GM12874 (cell line): ENCODE measurements at regions not wholly inside any gene's neighbourhood (a gene's known extent, or its start where the extent isn't known, plus 50 kb on each side); places are given as distances from the start of the nearest gene placed in this dataset.

Experiments used
- TF ChIP-seq, protein P1 (sequence below): IDR thresholded peaks from 2 replicates; pipeline ENCODE4 v1.5.1; 2011; ENCODE audit warnings: low read depth, mild to moderate bottlenecking, control low read depth, low read length, moderate library complexity; ENCODE audit not compliant: insufficient read depth

DNA sequence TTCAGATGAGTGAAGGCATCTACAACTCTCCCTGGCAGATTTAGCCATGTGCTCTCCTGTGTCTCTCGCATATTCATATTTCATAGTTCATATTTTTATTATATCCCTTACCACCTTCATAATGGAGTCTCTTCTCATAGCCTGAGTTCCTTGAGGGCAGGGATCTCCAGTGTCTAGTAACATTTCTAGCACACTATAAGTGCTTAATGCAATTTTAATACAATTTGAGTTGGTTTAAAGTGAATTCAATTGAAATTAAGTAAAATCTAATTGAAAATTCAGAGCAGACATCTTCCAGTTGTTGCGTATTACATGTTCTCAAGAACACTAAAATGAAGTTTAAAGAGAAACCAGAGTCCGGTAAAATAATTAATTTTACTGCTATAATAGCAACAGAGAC lies 163.6 kb upstream of the GNAI1 start:
- TF ChIP-seq, protein P1, sequence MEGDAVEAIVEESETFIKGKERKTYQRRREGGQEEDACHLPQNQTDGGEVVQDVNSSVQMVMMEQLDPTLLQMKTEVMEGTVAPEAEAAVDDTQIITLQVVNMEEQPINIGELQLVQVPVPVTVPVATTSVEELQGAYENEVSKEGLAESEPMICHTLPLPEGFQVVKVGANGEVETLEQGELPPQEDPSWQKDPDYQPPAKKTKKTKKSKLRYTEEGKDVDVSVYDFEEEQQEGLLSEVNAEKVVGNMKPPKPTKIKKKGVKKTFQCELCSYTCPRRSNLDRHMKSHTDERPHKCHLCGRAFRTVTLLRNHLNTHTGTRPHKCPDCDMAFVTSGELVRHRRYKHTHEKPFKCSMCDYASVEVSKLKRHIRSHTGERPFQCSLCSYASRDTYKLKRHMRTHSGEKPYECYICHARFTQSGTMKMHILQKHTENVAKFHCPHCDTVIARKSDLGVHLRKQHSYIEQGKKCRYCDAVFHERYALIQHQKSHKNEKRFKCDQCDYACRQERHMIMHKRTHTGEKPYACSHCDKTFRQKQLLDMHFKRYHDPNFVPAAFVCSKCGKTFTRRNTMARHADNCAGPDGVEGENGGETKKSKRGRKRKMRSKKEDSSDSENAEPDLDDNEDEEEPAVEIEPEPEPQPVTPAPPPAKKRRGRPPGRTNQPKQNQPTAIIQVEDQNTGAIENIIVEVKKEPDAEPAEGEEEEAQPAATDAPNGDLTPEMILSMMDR = no peak

DNA sequence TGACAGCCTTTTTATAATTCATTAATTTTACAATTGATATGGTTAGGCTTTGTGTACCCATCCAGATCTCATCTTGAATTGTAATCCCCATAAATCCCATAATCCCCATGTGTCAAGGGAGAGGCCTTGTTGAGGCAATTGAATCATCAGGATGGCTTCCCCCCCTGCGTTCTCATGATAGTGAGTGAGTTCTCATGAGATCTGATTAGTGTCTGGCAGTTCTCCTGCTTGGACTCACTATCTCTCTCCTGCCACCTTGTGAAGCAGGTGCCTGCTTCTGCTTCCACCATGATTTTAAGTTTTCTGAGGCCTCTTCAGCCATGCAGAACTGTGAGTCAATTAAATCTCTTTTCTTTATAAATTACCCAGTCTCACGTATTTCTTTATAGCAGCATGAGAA lies 165.7 kb upstream of the GNAI1 start:
- TF ChIP-seq, protein P1 = no peak

DNA sequence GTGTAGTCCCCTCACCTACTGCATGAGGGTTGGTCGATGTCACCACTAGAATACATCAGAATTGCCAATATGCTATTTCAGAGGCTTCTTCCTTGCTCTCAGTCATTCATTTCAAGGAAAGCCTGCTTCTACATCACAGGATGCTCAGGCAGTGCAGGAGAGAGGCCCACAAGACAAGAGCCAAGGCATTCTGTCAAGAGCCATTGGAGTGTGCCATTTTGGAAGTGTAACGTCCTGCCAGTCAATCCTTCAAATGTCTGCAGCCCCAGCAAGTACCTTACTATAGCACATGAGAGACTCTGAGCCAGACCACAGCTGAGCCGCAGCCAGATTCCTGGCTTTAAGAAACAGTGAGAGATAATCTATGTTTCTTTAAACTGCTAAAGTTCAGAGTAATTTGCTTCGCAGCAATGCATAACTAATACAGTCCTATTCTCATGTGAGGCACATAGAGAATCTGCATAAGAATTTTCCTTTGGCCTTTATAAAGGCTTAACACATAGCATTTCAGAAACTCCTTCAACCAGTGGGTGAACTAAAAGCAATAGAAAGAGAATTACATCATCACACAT lies 166.5 kb upstream of the GNAI1 start:
- TF ChIP-seq, protein P1 = no peak

DNA sequence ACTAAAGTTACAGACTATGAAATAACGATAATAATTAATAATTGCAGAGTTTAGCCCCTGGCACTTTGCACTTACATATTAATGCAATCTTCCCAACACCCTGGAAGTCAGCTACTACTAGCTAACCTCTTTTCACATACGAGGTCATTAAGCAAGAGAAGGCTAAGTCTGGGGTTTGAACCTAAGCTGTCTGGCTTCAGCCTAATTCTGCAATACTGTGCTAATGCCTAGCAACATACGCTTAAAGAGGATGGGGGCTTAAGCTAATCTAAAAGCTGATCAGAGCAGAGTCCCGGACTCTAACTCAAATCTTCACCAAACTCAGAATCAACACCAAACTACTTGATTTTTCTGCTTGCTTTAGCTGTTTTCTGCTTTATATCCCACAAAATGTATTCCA lies 168.7 kb upstream of the GNAI1 start:
- TF ChIP-seq, protein P1 = no peak

DNA sequence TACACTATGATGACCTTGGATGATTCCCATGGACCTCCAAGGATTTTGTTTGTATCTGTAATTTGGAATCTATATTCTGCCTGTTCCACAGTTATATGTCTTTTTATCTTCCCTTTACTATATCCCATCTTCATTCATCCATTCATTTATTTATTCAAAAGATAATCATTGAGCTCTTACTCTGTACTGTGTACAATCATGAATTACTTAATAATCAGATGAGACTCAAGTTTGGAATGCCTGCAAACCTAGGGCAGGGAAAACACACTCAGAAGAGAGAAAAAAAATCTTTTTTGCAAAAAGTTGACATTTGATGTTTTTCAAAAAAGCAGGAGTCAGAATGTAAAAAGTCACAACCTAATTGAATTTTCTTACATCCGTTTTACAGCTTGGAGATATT lies 170.2 kb upstream of the GNAI1 start:
- TF ChIP-seq, protein P1 = no peak

DNA sequence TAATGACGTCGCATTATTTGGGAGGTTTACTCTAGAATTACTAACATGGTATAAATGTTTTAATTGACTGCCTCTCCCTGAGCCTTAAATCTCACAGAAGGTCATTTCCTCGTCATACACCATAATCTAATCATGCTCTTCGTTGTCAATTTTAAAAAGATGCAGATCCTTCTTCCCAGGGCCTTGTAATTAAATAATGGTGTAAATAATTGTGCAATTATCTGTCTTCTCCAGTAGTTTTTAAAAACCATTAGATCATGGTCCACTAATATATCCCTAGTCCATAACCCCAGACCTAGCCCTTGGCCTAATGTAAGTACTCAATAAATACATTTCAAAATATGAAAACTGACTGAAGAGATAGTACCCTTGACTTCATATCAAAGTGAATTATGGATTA lies 181.5 kb upstream of the GNAI1 start:
- TF ChIP-seq, protein P1 = no peak

DNA sequence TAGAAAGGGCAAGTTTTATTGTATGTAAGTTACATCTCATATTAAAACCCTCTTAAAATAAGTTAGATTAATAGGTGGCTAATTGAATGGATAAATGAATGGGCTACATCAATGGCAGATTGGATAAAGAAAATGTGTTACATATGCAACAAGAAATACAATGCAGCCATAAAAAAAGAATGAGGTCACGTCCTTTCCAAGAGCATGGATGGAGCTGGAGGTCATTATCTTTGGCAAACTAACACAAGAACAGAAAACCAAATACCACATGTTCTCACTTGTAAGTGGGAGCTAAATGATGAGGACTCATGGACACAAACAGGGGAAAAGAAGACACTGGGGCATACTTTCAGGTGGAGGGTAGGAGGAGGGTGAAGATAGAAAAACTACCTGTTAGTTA lies 182.2 kb upstream of the GNAI1 start:
- TF ChIP-seq, protein P1 = no peak

DNA sequence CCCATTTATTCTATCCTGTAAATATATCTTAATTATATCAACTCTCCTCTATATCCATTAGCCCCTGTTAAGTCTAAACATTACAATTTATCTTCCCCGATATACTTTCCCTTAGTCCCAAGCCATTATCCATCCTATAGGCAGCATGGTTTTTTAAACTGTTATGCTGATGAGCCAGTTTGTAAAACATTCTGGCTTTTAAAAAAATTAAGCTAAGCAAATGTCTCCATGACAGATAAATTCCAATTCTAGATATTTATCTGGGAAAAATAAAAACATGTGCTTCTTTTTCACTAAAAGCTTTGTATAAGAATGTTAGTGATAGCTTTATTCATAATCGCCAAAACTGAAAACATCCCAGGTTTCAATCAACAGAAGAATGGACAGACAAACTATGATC lies 183.2 kb upstream of the GNAI1 start:
- TF ChIP-seq, protein P1 = no peak
